HG03064 (cell line): ENCODE measurements at regions not wholly inside any gene's neighbourhood (a gene's known extent, or its start where the extent isn't known, plus 50 kb on each side); places are given as distances from the start of the nearest gene placed in this dataset.

Experiments
- ATAC-seq: cut with Tn5 transposase; IDR thresholded peaks from one replicate; pipeline ENCODE4 v1.9.1; 2021; ENCODE audit warnings: low read depth; ENCODE audit not compliant: unreplicated experiment

DNA sequence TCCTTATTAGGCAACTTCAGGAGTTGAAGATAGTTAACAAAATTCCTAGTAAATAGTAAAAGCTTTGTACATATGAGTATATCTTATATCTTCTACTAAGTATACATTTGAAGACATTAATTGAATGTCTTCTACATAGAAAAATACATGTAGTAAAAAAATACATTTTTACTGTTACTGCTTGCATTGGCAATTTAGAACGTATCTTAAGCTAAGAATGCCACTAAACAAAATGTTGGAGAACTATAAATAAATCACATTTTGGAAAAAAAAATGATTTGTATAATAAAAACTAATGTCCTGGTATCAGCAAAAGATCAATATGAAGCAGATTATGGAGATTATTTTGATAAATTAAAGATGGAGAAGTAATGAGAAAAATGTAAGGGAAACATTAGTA, 434.2 kb upstream of the SLC8A1 start:
- no peak for ATAC-seq

DNA sequence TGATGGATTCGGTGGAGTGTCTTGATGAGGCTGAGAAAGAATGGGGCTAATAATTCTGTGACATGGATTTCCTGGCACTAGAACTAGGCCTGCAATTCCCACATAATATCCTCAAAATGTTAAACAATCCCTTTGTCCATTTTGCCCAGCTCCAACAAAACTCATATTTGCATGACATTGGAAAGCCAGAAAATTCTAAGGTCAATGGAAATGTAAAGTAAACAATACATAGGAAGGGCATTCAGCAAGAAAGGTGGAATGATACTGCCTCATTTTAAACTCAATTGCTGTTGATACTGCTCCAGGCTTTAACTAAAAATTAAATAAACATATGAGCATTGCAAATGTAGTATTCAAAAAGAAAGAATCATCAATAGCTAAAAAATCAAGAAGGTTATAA, 434.8 kb upstream of the SLC8A1 start:
- ATAC-seq, result no peak

DNA sequence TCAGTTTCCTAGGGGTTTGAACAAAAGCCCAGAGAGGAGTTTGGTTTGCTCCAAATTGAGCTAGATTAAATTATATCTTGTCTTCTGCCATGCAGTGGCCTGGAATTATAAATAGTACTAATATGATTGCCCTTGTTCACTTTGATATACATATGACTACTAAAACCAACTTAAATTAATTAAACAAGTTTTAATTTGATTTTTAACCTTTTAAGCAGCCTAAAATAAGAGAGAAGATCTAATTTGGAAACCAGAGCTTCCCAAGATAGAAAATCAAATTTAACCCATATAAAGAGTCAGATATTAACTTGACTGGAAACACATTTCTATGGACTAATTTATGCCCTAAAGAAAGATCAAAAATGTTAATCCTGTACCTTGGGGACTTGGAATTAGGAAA, 444.5 kb upstream of the SLC8A1 start:
- ATAC-seq, result no peak

- ATAC-seq, result no peak
Measured at GRCh38 chr2:40914666-40915065, 462.8 kb upstream of the SLC8A1 start.

- ATAC-seq, result no peak
Measured at GRCh38 chr2:40915651-40916050, 463.8 kb upstream of the SLC8A1 start.

DNA sequence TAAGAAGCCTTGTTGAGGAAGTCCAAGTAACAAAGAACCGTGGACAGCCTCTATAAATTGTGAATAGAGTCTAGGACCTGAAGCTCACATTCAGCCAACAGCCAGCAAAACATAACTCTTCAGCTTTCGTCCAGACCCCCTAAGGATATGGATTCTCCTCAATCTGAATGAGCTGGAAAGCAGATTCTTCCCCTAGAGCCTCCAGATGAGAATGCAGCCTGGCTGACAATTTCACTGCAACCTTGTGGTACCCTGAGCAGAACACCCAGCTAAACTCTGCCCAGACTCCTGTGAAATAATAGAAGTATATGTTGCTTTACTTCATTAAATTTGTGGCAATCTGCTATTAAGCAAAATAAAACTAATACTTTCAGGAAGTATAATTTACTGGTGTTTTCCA, 483.5 kb upstream of the SLC8A1 start:
- no peak for ATAC-seq

GRCh38 chr2:40937284-40937683, 485.4 kb upstream of the SLC8A1 start:
- no peak for ATAC-seq

DNA sequence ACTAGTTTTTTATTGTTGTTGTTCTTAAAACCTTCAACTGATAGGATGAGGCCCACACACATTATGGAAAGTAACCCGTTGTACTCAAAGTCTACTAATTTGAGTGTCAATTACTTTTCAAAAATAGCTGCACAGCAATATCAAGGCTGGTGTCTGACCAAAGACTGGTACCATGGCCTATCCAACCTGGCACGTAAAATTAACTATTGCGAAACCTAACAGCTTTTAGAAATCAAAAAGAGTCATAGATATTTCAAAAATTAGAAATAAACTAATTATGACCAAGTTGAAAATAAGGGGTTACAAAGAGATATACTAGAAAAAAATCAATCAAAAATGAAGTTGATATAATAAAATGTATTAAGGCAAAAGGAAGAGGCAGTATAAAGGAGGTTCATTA, 501.5 kb upstream of the SLC8A1 start:
- no peak for ATAC-seq

GRCh38 chr2:40955042-40955441, 503.2 kb upstream of the SLC8A1 start:
- ATAC-seq, result no peak

GRCh38 chr2:40955635-40956034, 503.7 kb upstream of the SLC8A1 start:
- no peak for ATAC-seq

- no peak for ATAC-seq
Measured at GRCh38 chr2:40957508-40957907, 505.6 kb upstream of the SLC8A1 start.

GRCh38 chr2:40962026-40962425, 510.1 kb upstream of the SLC8A1 start:
- no peak for ATAC-seq

- no peak for ATAC-seq
Measured at GRCh38 chr2:40964509-40965250, 512.8 kb upstream of the SLC8A1 start.

DNA sequence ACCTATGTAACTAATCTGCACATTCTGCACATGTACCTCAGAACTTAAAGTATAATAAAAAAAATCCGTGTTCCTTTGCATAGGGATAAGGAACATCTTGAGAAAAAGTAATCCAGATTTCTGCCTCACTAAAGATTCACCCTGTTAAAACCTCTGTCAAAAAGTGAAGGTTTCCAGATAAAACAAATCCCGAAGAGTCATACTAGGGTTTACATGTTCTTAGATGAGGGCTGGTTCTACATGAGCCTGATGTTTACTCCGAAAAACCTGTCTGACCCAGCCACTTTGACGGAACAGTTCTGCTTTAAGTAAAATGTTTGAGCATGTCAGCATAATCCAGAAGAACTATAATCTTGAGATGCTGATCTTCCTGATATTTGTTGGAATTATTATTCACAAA, 515.6 kb upstream of the SLC8A1 start:
- ATAC-seq, result no peak

- no peak for ATAC-seq
Measured at GRCh38 chr2:40975151-40975550, 523.3 kb upstream of the SLC8A1 start.

GRCh38 chr2:40997362-40997761, 545.5 kb upstream of the SLC8A1 start:
- ATAC-seq, result no peak

DNA sequence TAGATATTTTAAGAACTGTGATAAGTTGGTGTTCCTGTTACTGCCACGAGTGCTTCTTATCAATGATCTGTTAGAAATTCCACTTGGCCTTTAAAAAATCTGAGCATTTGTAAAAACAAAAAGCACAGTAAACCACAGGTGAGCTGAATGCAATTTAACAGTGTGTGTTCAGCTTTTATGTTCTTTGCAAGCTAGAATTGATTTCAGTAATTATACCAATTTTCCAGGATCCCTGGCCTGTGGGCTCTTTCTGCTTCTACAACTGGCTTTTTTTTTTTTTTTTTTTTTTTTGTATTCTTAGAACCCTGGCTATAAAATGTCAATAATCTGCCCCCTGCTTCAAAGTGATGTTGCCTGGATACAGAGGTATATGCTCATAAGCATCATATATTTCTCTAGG, 548.5 kb upstream of the SLC8A1 start:
- ATAC-seq, result no peak

DNA sequence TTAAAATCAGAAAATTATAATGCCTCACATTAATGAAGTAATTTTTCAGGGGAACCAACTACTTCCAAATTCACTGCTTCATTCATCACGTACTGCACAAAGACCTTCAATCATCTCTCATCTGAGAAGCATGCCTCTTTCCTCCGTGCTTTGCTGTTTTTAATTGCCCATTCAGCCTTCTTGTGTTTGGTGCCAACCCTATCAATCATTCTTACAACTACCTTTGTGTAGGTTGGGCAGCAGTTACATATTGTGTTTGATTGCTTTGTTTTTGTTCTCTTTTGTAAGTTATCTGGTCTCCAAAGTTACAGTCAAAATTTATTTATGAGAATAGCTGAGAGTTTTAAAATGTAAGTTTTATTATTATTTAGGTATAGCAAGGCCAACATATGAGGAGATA, 549.0 kb upstream of the SLC8A1 start:
- ATAC-seq, result no peak

GRCh38 chr2:41004700-41005099, 552.8 kb upstream of the SLC8A1 start:
- ATAC-seq, result no peak

- ATAC-seq, result no peak
Measured at GRCh38 chr2:41020358-41020757, 568.5 kb upstream of the SLC8A1 start.

DNA sequence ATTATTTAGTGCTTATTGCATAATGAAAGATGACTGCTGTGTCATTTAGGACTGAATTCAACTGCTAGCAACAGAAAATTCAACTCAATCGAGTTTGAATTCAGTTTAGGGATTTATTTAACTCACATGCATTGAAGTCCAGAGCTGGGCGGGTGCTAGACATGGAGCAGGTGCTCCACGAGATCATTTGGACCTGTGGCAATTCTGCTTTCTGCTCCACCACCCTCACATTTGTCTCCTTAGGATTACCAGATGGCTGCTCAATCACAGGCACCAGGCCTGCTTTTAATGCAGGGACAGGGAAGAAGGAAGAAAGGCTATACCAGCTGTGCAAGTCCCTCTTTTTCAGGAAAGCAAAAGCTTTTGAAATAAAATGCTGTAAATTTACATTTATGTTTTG, 572.9 kb upstream of the SLC8A1 start:
- no peak for ATAC-seq

DNA sequence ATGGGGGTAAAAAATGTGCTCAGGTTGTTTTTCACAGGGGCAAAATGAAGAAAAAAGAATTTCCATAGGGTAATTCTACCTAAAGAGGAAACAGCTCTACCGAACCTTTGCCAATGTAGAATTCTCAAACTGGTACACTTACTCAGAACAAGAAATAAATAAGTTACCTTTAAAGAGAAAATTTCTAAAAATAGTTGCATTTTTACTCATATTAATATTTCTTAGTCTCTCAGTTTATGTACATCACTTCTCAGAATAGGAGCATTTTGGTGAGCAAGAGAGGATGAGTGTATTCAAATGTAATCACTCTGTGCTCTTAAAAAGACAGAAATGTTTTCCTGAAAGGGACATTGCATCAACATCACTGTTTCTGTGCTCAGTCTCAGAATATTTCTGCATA, 574.7 kb upstream of the SLC8A1 start:
- peak; percentile 85 for ATAC-seq

- ATAC-seq, result peak; percentile 11
Measured at GRCh38 chr2:41027095-41027494, 575.2 kb upstream of the SLC8A1 start.
